ENCODE measurements at regions not wholly inside any gene's neighbourhood (a gene's known extent, or its start where the extent isn't known, plus 50 kb on each side); places are given as distances from the start of the nearest gene placed in this dataset.

- DNase-seq: peak in 1 of 2 experiments; percentile 46
- no peaks in the 10 kb centered on the region for H3K27me3 ChIP-seq
- no peak overlapping the region for H3K4me3 ChIP-seq
- no peaks in the 10 kb centered on the region for H3K36me3 ChIP-seq
- no peaks in the 10 kb centered on the region for H3K4me1 ChIP-seq
- peaks cover 4% of the 10 kb centered on the region for H3K9me3 ChIP-seq (replicated peaks)
- no peak overlapping the region for H3K27ac ChIP-seq
Measured at GRCh38 chr9:87108661-87109060, 161.4 kb upstream of the GAS1 start.

DNA sequence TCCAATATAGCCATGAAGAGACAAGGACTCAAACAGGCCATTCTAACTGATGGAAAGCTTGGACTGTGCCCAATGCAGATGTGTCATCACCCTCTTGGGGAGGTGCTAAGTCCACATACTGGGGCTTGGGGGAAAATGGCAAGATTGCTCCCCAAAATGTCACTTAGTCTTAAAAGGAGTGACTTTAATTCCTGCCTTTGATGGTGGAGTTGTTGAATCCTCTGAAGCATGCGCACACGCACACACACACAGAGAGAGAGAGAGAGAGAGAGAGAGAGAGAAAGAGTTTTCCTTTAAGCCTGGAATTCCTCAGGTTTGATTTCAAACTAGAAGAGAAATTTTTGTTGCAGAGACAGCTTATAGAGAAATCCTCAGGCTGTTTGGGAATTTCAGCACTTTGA is 161.9 kb upstream of the GAS1 start:
- Histone ChIP-seq H3K27ac (no peak overlapping the region), H3K27me3 (no peaks in the 10 kb centered on the region)
- DNase-seq: peak in 1 of 2 experiments; percentile 12

DNA sequence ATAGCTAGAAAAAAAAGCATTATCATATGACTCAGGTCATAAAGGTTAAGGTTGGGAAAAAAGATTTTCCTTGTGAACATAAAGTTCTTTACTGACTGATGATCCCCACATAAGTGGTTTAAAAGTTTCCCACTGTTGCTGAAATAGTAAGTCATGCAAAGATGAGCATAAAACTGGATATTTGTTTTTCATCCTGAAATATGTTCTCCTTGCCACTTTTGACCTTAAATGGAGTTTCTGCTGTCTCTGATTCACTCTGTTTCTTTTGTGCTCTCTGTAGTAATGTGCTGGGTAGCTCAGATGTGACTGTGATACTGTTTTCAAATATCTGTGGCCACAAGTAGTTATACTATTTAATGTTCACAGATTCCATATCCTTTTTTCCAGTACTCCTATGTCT is 162.5 kb upstream of the GAS1 start:
- no peaks in the 10 kb centered on the region for H3K36me3 ChIP-seq
- no peak overlapping the region for H3K4me3 ChIP-seq
- no peaks in the 10 kb centered on the region for H3K27me3 ChIP-seq
- H3K9me3 ChIP-seq (replicated peaks): peaks cover 4% of the 10 kb centered on the region
- no peak overlapping the region for H3K27ac ChIP-seq
- DNase-seq: no peak
- no peaks in the 10 kb centered on the region for H3K4me1 ChIP-seq

More for the DNA sequence above, 161.9 kb upstream of the GAS1 start:
- H3K4me1 ChIP-seq: no peaks in the 10 kb centered on the region
- no peak overlapping the region for H3K4me3 ChIP-seq
- no peaks in the 10 kb centered on the region for H3K36me3 ChIP-seq
- peaks cover 4% of the 10 kb centered on the region for H3K9me3 ChIP-seq (replicated peaks)

- peaks cover 4% of the 10 kb centered on the region for H3K9me3 ChIP-seq (replicated peaks)
Measured at GRCh38 chr9:87111010-87111409, 163.7 kb upstream of the GAS1 start.

DNA sequence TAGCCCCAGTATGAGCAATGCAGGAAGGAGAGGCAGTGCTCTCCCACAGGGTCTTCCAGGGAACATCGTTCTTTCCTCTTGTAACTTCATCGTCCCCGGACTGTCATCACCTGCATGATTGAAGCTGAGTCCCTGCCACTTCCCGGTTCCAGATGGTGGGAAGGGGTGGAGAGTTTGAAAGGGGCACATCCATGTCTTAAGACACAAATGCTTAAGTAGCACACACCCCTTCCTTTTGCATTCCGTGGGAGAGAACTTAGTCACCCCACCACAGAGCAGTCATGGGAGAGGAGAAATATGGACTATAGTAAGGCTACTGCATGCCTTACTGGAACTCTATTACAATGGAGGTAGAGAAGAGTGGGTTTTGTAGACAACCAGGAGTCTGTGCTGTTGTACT is 165.3 kb upstream of the GAS1 start:
- H3K27ac ChIP-seq: no peak overlapping the region
- DNase-seq: no peak
- H3K4me1 ChIP-seq: no peaks in the 10 kb centered on the region
- H3K9me3 ChIP-seq (replicated peaks): peaks cover 4% of the 10 kb centered on the region
- no peaks in the 10 kb centered on the region for H3K27me3 ChIP-seq
- H3K36me3 ChIP-seq: no peaks in the 10 kb centered on the region
- H3K4me3 ChIP-seq: no peak overlapping the region

More at GRCh38 chr9:87111010-87111409, 163.7 kb upstream of the GAS1 start:
- no peak for DNase-seq
- no peak overlapping the region for H3K4me3 ChIP-seq
- H3K4me1 ChIP-seq: no peaks in the 10 kb centered on the region
- H3K27me3 ChIP-seq: no peaks in the 10 kb centered on the region
- no peak overlapping the region for H3K27ac ChIP-seq
- H3K36me3 ChIP-seq: no peaks in the 10 kb centered on the region

GRCh38 chr9:87113874-87114273 is 166.6 kb upstream of the GAS1 start:
- H3K9me3 ChIP-seq (replicated peaks): peaks cover 4% of the 10 kb centered on the region
- H3K27me3 ChIP-seq: no peaks in the 10 kb centered on the region
- no peak overlapping the region for H3K4me3 ChIP-seq
- H3K4me1 ChIP-seq: no peaks in the 10 kb centered on the region
- no peak overlapping the region for H3K27ac ChIP-seq
- H3K36me3 ChIP-seq: no peaks in the 10 kb centered on the region
- DNase-seq: peak in 1 of 2 experiments; percentile 20

DNA sequence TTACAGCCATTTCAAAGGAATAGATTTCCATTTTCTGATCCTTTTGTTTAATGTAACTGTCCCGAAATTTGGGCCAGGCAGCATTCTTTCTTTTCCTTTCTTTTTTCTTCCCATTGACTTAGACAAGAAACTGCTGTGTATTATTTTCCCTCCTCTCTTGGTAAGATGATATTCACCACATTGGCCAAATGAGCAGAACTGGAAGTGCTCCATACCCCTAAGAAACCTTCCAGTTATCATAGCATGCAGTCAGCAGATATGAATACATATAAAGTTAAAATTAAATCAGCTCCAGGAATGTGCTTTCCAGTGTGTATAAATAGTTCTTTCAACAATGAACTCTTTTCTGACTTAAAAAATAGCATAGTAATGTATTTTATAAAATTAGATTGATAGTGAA is 168.5 kb upstream of the GAS1 start:
- H3K27ac ChIP-seq: no peak overlapping the region
- DNase-seq: no peak

GRCh38 chr9:87116492-87116891 is 169.2 kb upstream of the GAS1 start:
- DNase-seq: no peak
- Histone ChIP-seq H3K36me3 (no peaks in the 10 kb centered on the region), H3K9me3 (replicated peaks) (peaks cover 4% of the 10 kb centered on the region; the same call in 1 of the 2 replicates), H3K4me3 (no peak overlapping the region), H3K27ac (no peak overlapping the region), H3K4me1 (no peaks in the 10 kb centered on the region), H3K27me3 (no peaks in the 10 kb centered on the region)

More for the DNA sequence above, 168.5 kb upstream of the GAS1 start:
- no peaks in the 10 kb centered on the region for H3K4me1 ChIP-seq
- H3K36me3 ChIP-seq: no peaks in the 10 kb centered on the region
- no peak overlapping the region for H3K4me3 ChIP-seq
- peaks cover 7% of the 10 kb centered on the region for H3K9me3 ChIP-seq (replicated peaks)
- no peaks in the 10 kb centered on the region for H3K27me3 ChIP-seq

GRCh38 chr9:87118594-87118993 is 171.3 kb upstream of the GAS1 start:
- H3K9me3 ChIP-seq (replicated peaks): 0 out of 2 replicates have a peak, but pooled peaks cover 4% of the 10 kb centered on the region
- no peaks in the 10 kb centered on the region for H3K27me3 ChIP-seq
- H3K4me1 ChIP-seq: no peaks in the 10 kb centered on the region
- no peak overlapping the region for H3K4me3 ChIP-seq
- no peaks in the 10 kb centered on the region for H3K36me3 ChIP-seq
- DNase-seq: no peak
- no peak overlapping the region for H3K27ac ChIP-seq

DNA sequence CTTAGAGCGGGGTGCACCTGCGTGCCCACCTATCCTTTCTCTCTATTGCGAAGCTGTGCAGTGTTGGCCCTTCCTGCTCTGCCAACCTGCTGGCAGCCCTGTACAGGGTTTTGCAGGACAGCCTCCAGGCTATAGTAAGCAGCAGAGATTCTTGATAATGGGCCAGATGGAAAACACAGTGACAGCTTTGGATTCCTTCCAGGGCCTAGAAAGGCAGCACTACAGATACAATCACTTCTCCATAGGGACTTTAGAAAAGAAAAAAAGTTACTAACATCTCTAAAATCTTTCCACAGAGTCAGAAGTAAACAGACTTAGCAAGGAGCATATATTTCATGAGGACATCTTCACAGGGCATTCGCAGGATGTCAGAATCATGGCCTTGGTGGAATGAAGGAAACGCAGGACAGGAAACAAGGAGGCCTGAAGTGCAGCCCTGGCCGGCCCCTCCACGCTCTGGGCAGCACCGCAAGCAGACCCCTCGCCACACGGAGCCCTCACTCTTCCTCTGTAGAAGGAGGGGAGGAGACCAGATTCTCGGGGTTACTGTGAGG is 172.1 kb upstream of the GAS1 start:
- DNase-seq: peak in 1 of 2 experiments; percentile 21
- 0 out of 2 replicates have a peak, but pooled peaks cover 4% of the 10 kb centered on the region for H3K9me3 ChIP-seq (replicated peaks)
- H3K27ac ChIP-seq: no peak overlapping the region
- H3K36me3 ChIP-seq: no peaks in the 10 kb centered on the region
- H3K27me3 ChIP-seq: no peaks in the 10 kb centered on the region
- no peak overlapping the region for H3K4me3 ChIP-seq
- H3K4me1 ChIP-seq: no peaks in the 10 kb centered on the region

DNA sequence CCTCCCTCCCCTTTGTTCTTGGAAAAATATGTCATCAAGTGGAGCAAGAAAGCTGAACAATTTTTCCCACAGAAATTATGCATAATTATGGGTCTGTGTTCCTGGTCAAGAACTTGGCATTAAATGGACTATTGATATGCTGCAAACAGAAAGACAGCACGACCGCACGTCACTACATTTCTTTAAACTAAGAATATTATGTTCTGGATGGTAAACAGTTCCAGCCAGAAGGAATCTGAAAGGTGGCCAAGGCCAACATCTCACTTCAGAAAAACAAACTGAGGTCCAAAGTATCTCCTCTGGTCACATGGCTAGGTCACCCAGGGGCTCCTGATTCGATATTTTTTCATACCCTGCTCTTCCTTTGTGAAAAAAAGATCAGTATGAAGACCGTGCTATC is 173.3 kb upstream of the GAS1 start:
- no peak overlapping the region for H3K4me3 ChIP-seq
- no peaks in the 10 kb centered on the region for H3K36me3 ChIP-seq
- no peaks in the 10 kb centered on the region for H3K4me1 ChIP-seq
- DNase-seq: no peak
- H3K27ac ChIP-seq: no peak overlapping the region
- H3K27me3 ChIP-seq: no peaks in the 10 kb centered on the region
- 0 out of 2 replicates have a peak, but pooled peaks cover 4% of the 10 kb centered on the region for H3K9me3 ChIP-seq (replicated peaks)

- Histone ChIP-seq H3K27me3 (no peaks in the 10 kb centered on the region), H3K36me3 (no peaks in the 10 kb centered on the region), H3K27ac (no peak overlapping the region), H3K4me1 (no peaks in the 10 kb centered on the region), H3K9me3 (replicated peaks) (0 out of 2 replicates have a peak, but pooled peaks cover 4% of the 10 kb centered on the region), H3K4me3 (no peak overlapping the region)
- DNase-seq: no peak
Measured at GRCh38 chr9:87122947-87123685, 175.8 kb upstream of the GAS1 start.

DNA sequence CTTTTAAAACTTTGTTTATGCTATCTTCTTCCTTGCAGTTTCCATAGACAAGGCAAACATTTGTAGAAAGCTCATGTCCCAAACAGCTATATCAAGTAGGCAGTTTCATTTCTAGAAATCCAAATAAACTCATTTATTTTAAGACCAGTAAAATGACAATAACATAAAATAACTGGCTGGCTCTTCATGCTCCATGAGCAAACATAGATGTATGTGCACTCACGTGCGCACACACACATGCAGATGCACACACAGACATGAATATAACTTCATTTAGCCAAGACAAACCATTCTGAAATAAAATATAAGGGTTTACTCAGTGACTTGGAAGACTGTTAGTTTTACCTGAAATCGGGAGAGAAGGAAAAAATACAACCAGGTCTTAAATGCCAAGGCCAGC is 176.5 kb upstream of the GAS1 start:
- H3K9me3 ChIP-seq (replicated peaks): 0 out of 2 replicates have a peak, but pooled peaks cover 4% of the 10 kb centered on the region
- no peaks in the 10 kb centered on the region for H3K36me3 ChIP-seq
- no peak overlapping the region for H3K4me3 ChIP-seq
- no peak for DNase-seq
- H3K27me3 ChIP-seq: no peaks in the 10 kb centered on the region
- H3K27ac ChIP-seq: no peak overlapping the region
- no peaks in the 10 kb centered on the region for H3K4me1 ChIP-seq

GRCh38 chr9:87125819-87126218 is 178.5 kb upstream of the GAS1 start:
- Histone ChIP-seq H3K4me1 (no peaks in the 10 kb centered on the region), H3K27me3 (no peaks in the 10 kb centered on the region), H3K27ac (no peak overlapping the region), H3K9me3 (replicated peaks) (peaks cover under 1% of the 10 kb centered on the region; the same call in 1 of the 2 replicates), H3K36me3 (no peaks in the 10 kb centered on the region), H3K4me3 (no peak overlapping the region)
- no peak for DNase-seq

GRCh38 chr9:87127543-87127942 is 180.2 kb upstream of the GAS1 start:
- H3K4me1 ChIP-seq: no peaks in the 10 kb centered on the region
- H3K27me3 ChIP-seq: no peaks in the 10 kb centered on the region
- H3K9me3 ChIP-seq (replicated peaks): peaks cover 5% of the 10 kb centered on the region; the same call in 1 of the 2 replicates
- no peaks in the 10 kb centered on the region for H3K36me3 ChIP-seq
- H3K4me3 ChIP-seq: no peak overlapping the region
- no peak overlapping the region for H3K27ac ChIP-seq
- no peak for DNase-seq
